ENCODE measurements at regions not wholly inside any gene's neighbourhood (a gene's known extent, or its start where the extent isn't known, plus 50 kb on each side); places are given as distances from the start of the nearest gene placed in this dataset.

DNA sequence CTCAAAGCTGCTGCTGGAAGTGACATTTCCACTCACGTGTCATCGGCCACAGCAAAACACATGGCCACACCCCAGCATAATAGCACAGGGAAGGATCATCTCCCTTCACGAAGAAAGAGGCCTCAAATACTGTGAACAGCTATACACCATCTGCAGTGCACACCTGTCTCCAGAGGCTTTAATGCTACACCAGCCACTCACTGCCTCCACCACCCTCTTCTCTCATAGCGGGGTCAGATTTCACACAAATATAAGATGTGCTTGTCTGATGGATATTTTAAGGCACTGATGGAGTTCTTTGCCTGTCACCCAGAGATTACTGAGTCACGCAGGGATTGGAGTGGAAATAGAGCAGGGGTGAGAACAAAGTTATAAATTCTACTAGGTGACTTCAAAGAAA, 374.0 kb downstream of the ZNF516 start:
- DNase-seq (no peak), ATAC-seq (no peak)
- no peak overlapping the region for H3K4me3 ChIP-seq (ENCODE audit: low read length)
- 79% methylated on average over 5 of the region's 5 CpGs for WGBS
- H3K9me3 ChIP-seq (ENCODE audit: control insufficient read depth, low read length) = no peaks in the 10 kb centered on the region
- intact Hi-C loops (cut with DNase I) = loop anchor here in 1 of 4 donors (10.0 kb wide), 1 partner anchor 236 kb away; no protein-coding TSS in a partner anchor
- no peaks in the 10 kb centered on the region for H3K27me3 ChIP-seq (ENCODE audit: control insufficient read depth, insufficient read depth)
- H3K4me1 ChIP-seq (ENCODE audit: control insufficient read depth, insufficient read depth, low read length) = no peaks in the 10 kb centered on the region
- H3K27ac ChIP-seq (ENCODE audit: low read length) = no peak overlapping the region

DNA sequence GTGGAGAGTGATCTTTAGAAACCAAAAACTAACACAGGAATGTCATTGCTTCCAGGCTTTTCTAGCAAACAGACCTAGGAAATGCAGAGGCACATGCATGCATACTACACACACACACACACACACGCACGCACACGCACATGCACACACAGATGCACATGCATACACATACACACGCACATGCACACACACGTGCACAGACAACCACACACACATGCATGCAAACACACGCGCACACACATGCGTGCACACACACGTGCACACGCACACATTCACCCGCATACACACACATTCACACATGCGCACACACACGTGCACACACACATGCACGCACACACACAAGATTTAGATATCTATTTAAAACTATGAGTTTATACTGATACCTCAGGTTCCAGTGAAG, 379.5 kb downstream of the ZNF516 start:
- H3K4me3 ChIP-seq (ENCODE audit: low read length) = no peak overlapping the region
- no peak overlapping the region for H3K27ac ChIP-seq (ENCODE audit: low read length)
- WGBS = 83% methylated on average over 14 of the region's 14 CpGs
- H3K4me1 ChIP-seq (ENCODE audit: control insufficient read depth, insufficient read depth, low read length) = no peaks in the 10 kb centered on the region
- intact Hi-C loops (cut with DNase I) = no loop called here
- no peak for ATAC-seq
- no peaks in the 10 kb centered on the region for H3K9me3 ChIP-seq (ENCODE audit: control insufficient read depth, low read length)
- peaks cover 3% of the 10 kb centered on the region for H3K27me3 ChIP-seq (ENCODE audit: control insufficient read depth, insufficient read depth)
- DNase-seq = no peak

DNA sequence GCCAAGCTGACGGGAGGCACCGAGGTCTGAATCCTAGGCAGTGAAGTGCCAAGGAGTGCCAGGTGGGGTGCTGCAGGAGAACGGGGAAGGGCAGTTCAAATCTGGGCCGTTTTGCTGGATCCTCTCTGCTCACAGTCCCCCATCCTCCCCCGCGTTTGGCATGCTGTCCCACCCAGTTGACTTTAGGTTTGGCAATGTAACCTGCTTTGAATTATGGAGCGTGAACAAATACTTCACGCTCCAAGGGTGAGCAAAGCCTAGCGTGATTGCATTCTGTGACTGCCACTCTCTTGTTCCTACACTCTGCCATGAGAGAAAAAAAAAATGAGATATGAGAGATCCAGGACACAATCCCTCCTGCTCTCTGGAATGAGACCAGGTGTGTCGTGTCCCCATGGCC, 381.9 kb downstream of the ZNF516 start:
- DNase-seq (no peak), ATAC-seq (no peak)
- H3K9me3 ChIP-seq (ENCODE audit: control insufficient read depth, low read length) = no peaks in the 10 kb centered on the region
- no peak overlapping the region for H3K27ac ChIP-seq (ENCODE audit: low read length)
- intact Hi-C loops (cut with DNase I) = no loop called here
- peaks cover 3% of the 10 kb centered on the region for H3K27me3 ChIP-seq (ENCODE audit: control insufficient read depth, insufficient read depth)
- H3K4me1 ChIP-seq (ENCODE audit: control insufficient read depth, insufficient read depth, low read length) = no peaks in the 10 kb centered on the region
- 84% methylated on average over 10 of the region's 10 CpGs for WGBS
- no peak overlapping the region for H3K4me3 ChIP-seq (ENCODE audit: low read length)

- Histone ChIP-seq H3K4me3 (ENCODE audit: low read length) (no peak overlapping the region), H3K9me3 (ENCODE audit: control insufficient read depth, low read length) (no peaks in the 10 kb centered on the region), H3K27me3 (ENCODE audit: control insufficient read depth, insufficient read depth) (no peaks in the 10 kb centered on the region), H3K27ac (ENCODE audit: low read length) (no peak overlapping the region), H3K4me1 (ENCODE audit: control insufficient read depth, insufficient read depth, low read length) (no peaks in the 10 kb centered on the region)
- no peak for DNase-seq
- intact Hi-C loops (cut with DNase I) = no loop called here
- WGBS = 58% methylated on average over 5 of the region's 5 CpGs
- no peak for ATAC-seq
These were observed 392.4 kb downstream of the ZNF516 start for GRCh38 chr18:76102626-76103025.

- WGBS = 56% methylated on average over 3 of the region's 3 CpGs
- no peak for DNase-seq
- no peak overlapping the region for H3K27ac ChIP-seq (ENCODE audit: low read length)
- intact Hi-C loops (cut with DNase I) = no loop called here
- H3K4me1 ChIP-seq (ENCODE audit: control insufficient read depth, insufficient read depth, low read length) = no peaks in the 10 kb centered on the region
- H3K4me3 ChIP-seq (ENCODE audit: low read length) = no peak overlapping the region
- no peaks in the 10 kb centered on the region for H3K9me3 ChIP-seq (ENCODE audit: control insufficient read depth, low read length)
- no peaks in the 10 kb centered on the region for H3K27me3 ChIP-seq (ENCODE audit: control insufficient read depth, insufficient read depth)
- no peak for ATAC-seq
These were observed 392.9 kb downstream of the ZNF516 start for GRCh38 chr18:76102156-76102555.

DNA sequence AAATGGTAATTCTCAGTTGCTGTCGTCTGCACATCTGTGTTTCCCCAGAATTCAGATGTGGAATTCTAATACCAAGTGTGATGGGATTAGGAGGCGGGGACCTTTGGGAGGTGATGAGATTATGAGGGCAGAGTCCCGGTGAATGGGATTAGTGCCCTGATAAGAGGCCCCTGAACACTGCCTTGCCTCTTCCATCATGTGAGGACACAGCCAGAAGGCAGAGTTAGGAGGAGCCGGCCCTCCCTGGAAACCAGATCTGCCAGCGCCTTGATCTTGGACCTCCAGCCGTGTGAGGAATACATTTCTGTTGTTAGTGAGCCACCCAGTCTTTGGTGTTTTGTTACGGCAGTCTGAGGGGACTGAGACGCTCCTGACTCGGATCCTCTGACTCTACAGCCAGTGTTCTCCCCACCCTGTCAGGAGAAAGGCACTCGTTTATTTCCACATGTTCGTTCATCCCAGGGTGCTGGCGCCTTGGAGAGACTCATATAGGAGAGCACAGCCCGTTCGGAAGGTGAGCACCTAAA, 395.0 kb downstream of the ZNF516 start:
- DNase-seq = no peak
- WGBS = 70% methylated on average over 14 of the region's 14 CpGs
- no peaks in the 10 kb centered on the region for H3K4me1 ChIP-seq (ENCODE audit: control insufficient read depth, insufficient read depth, low read length)
- no peaks in the 10 kb centered on the region for H3K27me3 ChIP-seq (ENCODE audit: control insufficient read depth, insufficient read depth)
- H3K4me3 ChIP-seq (ENCODE audit: low read length) = no peak overlapping the region
- H3K9me3 ChIP-seq (ENCODE audit: control insufficient read depth, low read length) = no peaks in the 10 kb centered on the region
- intact Hi-C loops (cut with DNase I) = no loop called here
- H3K27ac ChIP-seq (ENCODE audit: low read length) = no peak overlapping the region
- no peak for ATAC-seq

- 48% methylated on average over 10 of the region's 10 CpGs for WGBS
- intact Hi-C loops (cut with DNase I) = no loop called here
- H3K27me3 ChIP-seq (ENCODE audit: control insufficient read depth, insufficient read depth) = no peaks in the 10 kb centered on the region
- ATAC-seq (no peak), DNase-seq (no peak)
- no peaks in the 10 kb centered on the region for H3K9me3 ChIP-seq (ENCODE audit: control insufficient read depth, low read length)
- no peaks in the 10 kb centered on the region for H3K4me1 ChIP-seq (ENCODE audit: control insufficient read depth, insufficient read depth, low read length)
- no peak overlapping the region for H3K27ac ChIP-seq (ENCODE audit: low read length)
- no peak overlapping the region for H3K4me3 ChIP-seq (ENCODE audit: low read length)
These were observed 396.2 kb downstream of the ZNF516 start for GRCh38 chr18:76098674-76099411.

DNA sequence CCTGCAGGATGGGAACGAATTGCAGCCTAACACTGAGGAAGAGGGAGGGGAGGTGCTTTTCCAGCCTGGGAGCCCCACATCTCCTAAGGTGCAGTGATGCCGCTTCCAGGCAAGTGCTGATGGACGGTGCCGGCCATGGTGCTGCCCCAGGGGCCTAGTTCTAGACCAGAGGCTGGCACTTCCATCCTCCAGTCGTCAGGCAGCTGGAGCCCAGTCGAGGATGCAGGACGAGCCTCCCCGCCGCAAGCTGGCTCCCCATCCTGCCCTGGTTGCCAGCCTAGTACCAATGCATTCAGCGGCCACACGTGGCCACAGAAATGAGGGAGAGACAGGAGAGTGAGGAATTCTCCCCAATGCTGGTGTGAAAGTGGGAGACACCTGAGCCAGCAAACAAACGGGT, 413.5 kb downstream of the ZNF516 start:
- Histone ChIP-seq H3K4me1 (ENCODE audit: control insufficient read depth, insufficient read depth, low read length) (no peaks in the 10 kb centered on the region), H3K27me3 (ENCODE audit: control insufficient read depth, insufficient read depth) (no peaks in the 10 kb centered on the region), H3K9me3 (ENCODE audit: control insufficient read depth, low read length) (no peaks in the 10 kb centered on the region), H3K4me3 (ENCODE audit: low read length) (no peak overlapping the region), H3K27ac (ENCODE audit: low read length) (no peak overlapping the region)
- DNase-seq (no peak), ATAC-seq (no peak)
- intact Hi-C loops (cut with DNase I) = no loop called here
- 79% methylated on average over 12 of the region's 12 CpGs for WGBS

DNA sequence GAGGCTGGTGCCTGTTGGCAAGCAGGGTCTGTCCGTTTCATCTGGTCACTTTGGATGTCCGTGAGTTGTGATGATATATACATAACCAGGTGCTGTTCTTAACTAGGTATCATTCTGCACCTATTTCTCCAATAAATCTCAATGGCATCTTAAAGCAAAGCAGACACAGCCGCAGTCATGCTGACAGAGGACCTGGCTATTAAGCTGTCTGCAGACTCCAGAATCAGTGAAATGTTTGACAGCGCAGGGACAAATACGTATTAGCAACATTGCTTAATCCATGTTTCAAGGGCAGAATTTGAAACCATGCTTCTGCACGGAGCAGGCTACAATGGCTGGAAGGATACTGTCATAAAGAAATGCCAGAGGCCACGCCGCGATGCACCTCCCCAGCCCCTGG, 414.6 kb downstream of the ZNF516 start:
- WGBS = 90% methylated on average over 9 of the region's 9 CpGs
- H3K4me3 ChIP-seq (ENCODE audit: low read length) = no peak overlapping the region
- intact Hi-C loops (cut with DNase I) = no loop called here
- no peaks in the 10 kb centered on the region for H3K4me1 ChIP-seq (ENCODE audit: control insufficient read depth, insufficient read depth, low read length)
- H3K27me3 ChIP-seq (ENCODE audit: control insufficient read depth, insufficient read depth) = no peaks in the 10 kb centered on the region
- no peak for DNase-seq
- ATAC-seq = no peak
- no peaks in the 10 kb centered on the region for H3K9me3 ChIP-seq (ENCODE audit: control insufficient read depth, low read length)
- no peak overlapping the region for H3K27ac ChIP-seq (ENCODE audit: low read length)

- Histone ChIP-seq H3K27ac (ENCODE audit: low read length) (no peak overlapping the region), H3K4me1 (ENCODE audit: control insufficient read depth, insufficient read depth, low read length) (no peaks in the 10 kb centered on the region), H3K9me3 (ENCODE audit: control insufficient read depth, low read length) (no peaks in the 10 kb centered on the region), H3K4me3 (ENCODE audit: low read length) (no peak overlapping the region), H3K27me3 (ENCODE audit: control insufficient read depth, insufficient read depth) (no peaks in the 10 kb centered on the region)
- no peak for DNase-seq
- no peak for ATAC-seq
- intact Hi-C loops (cut with DNase I) = no loop called here
- WGBS = 75% methylated on average over 4 of the region's 4 CpGs
These were observed 419.3 kb downstream of the ZNF516 start for GRCh38 chr18:76075777-76076176.

GRCh38 chr18:76064998-76065397, 430.0 kb downstream of the ZNF516 start:
- ATAC-seq (no peak), DNase-seq (no peak)
- H3K27ac ChIP-seq (ENCODE audit: low read length) = no peak overlapping the region
- no peak overlapping the region for H3K4me3 ChIP-seq (ENCODE audit: low read length)
- no peaks in the 10 kb centered on the region for H3K27me3 ChIP-seq (ENCODE audit: control insufficient read depth, insufficient read depth)
- H3K9me3 ChIP-seq (ENCODE audit: control insufficient read depth, low read length) = no peaks in the 10 kb centered on the region
- 26% methylated on average over 6 of the region's 6 CpGs for WGBS
- no peaks in the 10 kb centered on the region for H3K4me1 ChIP-seq (ENCODE audit: control insufficient read depth, insufficient read depth, low read length)
- intact Hi-C loops (cut with DNase I) = no loop called here

DNA sequence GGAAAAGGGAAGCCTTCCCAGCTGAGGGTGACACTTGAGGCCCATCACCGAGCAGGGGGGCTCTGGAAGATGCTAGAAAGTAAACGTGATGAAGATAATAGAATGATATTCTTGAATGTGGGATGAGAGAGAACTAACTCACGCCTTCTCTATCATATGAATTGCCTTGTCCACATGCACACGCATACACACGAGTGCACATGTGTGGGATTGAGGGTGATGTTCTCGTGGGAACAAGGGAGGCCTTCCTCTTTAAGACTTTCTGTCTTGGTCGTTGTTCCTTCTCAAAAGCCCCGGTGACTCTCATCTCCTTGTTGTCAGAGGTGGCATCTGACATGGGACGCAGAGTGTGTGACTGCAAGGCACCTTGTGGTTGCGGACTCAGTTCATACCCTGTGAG, 436.9 kb downstream of the ZNF516 start:
- Histone ChIP-seq H3K27me3 (ENCODE audit: control insufficient read depth, insufficient read depth) (no peaks in the 10 kb centered on the region), H3K27ac (ENCODE audit: low read length) (no peak overlapping the region), H3K9me3 (ENCODE audit: control insufficient read depth, low read length) (no peaks in the 10 kb centered on the region), H3K4me3 (ENCODE audit: low read length) (no peak overlapping the region), H3K4me1 (ENCODE audit: control insufficient read depth, insufficient read depth, low read length) (no peaks in the 10 kb centered on the region)
- no peak for ATAC-seq
- no peak for DNase-seq
- 73% methylated on average over 10 of the region's 10 CpGs for WGBS
- intact Hi-C loops (cut with DNase I) = no loop called here

Data from right cardiac atrium (tissue), 5 donors.